Kidney epithelial cell (primary cell): ENCODE measurements at regions not wholly inside any gene's neighbourhood (a gene's known extent, or its start where the extent isn't known, plus 50 kb on each side); places are given as distances from the start of the nearest gene placed in this dataset.

Experiments used
- DNase-seq: peaks from one replicate; pipeline ENCODE4 v3.0.0-alpha.2; 2010; ENCODE audit warnings: low read depth
- H3K27me3 ChIP-seq: 2 replicates; pipeline ENCODE4 v1.6.0; 2011; ENCODE audit warnings: low read length; ENCODE audit not compliant: control insufficient read depth, insufficient read depth
- H3K36me3 ChIP-seq: 2 replicates; pipeline ENCODE4 v1.5.1; 2011; ENCODE audit warnings: low read length; ENCODE audit not compliant: control insufficient read depth, insufficient read depth
- H3K4me3 ChIP-seq: 2 replicates; pipeline ENCODE4 v1.5.1; 2011; ENCODE audit warnings: low read depth, mild to moderate bottlenecking, control low read depth, low read length
- TF ChIP-seq, protein P1 (sequence below): IDR thresholded peaks from 2 replicates; pipeline ENCODE4 v1.5.1; 2011; ENCODE audit warnings: mild to moderate bottlenecking, moderate library complexity, low read length, control low read depth, inconsistent platforms; ENCODE audit not compliant: insufficient read depth, poor library complexity, severe bottlenecking

DNA sequence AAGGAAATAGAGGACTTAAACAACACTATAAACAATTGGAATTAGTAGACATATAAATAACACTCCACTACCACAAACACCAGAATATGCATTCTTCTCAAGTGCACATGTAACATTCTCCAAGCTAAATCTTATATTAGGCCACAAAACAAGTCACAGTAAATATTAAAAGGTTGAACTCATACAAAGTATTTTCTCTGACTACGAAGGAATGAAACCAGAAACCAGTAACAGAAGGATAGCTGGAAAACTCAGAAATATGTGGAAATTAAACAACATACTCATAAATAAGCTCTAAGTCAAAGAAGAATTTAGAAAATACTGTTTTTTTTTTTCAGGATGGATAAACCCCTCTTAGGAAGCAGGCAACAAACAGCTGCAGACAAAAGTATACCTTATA is 77.4 kb upstream of the IGFBP3 start:
- H3K27me3 ChIP-seq = no peaks in the 10 kb centered on the region

DNA sequence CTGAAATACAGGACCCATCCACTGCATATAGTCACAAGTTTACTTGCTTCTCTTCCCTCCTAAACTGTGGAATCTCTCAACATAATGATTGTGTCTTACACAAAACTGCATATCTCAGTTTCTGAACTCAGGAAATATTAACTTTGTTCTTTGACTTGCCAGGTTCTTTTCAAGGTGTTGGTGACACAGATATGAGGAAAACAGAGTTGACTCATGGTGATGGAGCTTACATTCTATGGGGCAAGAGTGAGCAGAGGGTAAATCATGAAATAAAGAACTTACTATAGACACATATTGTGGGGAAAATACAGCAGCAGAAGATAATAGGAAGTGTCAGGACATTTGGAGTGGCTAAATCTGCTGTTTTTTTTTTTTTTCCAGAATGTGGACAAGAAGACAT is 72.5 kb upstream of the IGFBP3 start:
- TF ChIP-seq, protein P1, sequence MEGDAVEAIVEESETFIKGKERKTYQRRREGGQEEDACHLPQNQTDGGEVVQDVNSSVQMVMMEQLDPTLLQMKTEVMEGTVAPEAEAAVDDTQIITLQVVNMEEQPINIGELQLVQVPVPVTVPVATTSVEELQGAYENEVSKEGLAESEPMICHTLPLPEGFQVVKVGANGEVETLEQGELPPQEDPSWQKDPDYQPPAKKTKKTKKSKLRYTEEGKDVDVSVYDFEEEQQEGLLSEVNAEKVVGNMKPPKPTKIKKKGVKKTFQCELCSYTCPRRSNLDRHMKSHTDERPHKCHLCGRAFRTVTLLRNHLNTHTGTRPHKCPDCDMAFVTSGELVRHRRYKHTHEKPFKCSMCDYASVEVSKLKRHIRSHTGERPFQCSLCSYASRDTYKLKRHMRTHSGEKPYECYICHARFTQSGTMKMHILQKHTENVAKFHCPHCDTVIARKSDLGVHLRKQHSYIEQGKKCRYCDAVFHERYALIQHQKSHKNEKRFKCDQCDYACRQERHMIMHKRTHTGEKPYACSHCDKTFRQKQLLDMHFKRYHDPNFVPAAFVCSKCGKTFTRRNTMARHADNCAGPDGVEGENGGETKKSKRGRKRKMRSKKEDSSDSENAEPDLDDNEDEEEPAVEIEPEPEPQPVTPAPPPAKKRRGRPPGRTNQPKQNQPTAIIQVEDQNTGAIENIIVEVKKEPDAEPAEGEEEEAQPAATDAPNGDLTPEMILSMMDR = no peak
- H3K36me3 ChIP-seq = no peaks in the 10 kb centered on the region
- H3K4me3 ChIP-seq = no peak overlapping the region
- DNase-seq = no peak
- no peaks in the 10 kb centered on the region for H3K27me3 ChIP-seq

More for the DNA sequence above, 77.4 kb upstream of the IGFBP3 start:
- TF ChIP-seq, protein P1 = no peak
- Histone ChIP-seq H3K36me3 (no peaks in the 10 kb centered on the region), H3K4me3 (no peak overlapping the region)
- DNase-seq = no peak

DNA sequence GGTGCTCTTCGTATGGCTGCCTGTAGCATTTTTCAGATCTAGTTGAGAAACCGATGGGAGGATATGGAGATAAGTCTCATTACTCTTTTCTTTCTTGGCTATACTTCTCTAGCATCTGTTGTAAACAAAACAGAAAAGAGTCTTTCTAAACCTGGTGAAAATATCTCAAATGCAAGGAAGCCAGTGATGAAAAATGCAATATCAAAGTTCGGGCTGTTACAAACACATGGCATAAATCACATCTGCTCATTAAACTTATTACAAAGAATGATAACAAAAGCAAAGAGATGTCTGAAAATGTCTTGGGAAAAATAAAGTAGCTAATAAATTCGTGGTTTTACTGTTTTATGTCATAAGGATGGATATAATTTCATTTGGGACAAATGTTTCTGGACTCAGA is 71.8 kb upstream of the IGFBP3 start:
- DNase-seq = no peak
- Histone ChIP-seq H3K27me3 (no peaks in the 10 kb centered on the region), H3K4me3 (no peak overlapping the region), H3K36me3 (no peaks in the 10 kb centered on the region)
- TF ChIP-seq, protein P1 = no peak

DNA sequence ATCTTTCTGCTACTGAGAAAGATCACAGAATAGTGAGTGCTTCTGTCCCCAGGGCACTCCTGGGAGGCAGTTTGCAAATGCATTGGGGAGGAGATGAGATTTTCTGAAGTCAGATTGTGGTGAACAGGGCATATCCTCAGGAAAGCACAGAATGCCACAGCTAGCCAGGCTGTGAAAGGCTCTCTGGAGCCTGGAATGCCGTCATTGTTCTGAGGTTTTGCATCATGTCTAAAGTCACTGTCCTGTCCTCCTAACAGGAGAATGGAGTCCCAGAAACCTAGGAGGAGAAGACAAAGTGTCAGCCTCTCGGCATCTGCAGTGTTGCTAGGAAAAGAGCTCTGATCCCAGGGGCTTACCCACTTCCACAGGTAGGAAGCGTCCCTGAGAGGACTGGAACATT is 69.2 kb upstream of the IGFBP3 start:
- TF ChIP-seq, protein P1 = no peak
- H3K36me3 ChIP-seq = no peaks in the 10 kb centered on the region
- H3K27me3 ChIP-seq = no peaks in the 10 kb centered on the region
- no peak overlapping the region for H3K4me3 ChIP-seq
- no peak for DNase-seq

DNA sequence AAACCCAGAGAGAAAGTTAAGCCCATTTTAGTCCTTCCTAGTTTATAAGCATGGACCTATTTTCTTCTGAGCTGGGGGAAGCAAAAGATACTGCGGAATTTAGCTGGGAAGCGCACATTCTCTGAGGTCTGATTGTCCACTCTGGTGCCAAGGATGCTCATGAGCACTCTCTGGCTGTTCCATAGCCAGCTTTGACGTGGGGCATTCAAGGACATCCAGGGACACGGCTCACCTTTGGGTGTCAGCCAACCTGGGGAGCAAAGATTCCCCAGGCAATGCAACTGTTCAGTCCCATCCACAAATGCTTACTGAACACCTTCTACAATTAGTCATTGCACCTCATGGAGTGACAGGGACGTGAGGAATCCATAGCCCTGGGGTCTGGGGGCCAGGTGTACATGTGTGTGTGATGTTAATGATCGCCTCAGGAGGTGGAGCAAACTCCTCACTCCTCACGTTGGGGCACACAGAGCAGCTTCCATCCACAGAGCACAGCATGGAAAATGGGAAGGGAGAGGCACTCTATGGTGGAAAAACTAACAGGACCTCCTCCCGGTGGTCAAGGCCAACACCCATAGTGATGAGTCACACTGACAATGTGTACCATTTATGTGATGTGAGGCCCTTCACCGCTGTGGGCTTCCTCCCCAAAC is 67.5 kb upstream of the IGFBP3 start:
- TF ChIP-seq, protein P1 = no peak
- DNase-seq = no peak
- no peaks in the 10 kb centered on the region for H3K36me3 ChIP-seq

DNA sequence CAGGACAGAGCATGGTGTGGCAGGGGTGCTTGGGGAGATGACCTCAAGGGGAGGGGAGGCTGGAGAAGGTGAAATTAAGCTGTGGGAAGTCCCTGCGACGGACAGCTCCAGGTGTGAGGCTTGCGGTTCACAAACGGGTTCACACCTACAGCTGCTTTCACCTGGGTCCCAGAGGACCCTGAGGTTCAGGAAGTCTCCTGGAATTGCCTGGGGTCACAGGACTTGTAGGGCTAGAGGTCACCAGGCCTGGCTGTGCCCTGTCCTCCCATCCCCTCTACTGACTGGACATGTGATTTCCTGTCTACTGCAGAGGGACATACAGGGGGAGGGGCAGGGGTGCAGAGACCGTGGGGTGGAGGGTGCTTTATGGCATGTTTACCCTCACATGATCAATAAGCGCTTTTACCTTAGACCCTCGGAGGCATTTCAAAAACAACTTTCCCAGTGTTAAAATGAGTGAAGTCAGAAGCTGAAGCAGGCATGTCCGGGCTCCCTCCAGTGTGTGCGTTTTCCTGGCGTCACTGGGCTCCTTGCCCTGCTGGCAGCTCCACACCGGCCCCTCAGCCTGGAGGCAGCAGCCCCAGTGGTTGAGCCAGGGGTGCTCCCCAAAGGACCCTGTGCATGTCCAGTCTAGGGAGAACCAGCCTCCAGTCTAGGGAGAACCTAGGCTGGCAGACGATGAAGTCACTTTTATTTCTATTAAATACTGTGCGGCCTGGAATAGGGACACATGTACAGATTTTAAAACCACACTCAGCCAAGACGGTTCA is 66.6 kb upstream of the IGFBP3 start:
- TF ChIP-seq, protein P1 = no peak
- Histone ChIP-seq H3K27me3 (no peaks in the 10 kb centered on the region), H3K36me3 (no peaks in the 10 kb centered on the region), H3K4me3 (no peak overlapping the region)
- DNase-seq = no peak

More for the DNA sequence above, 67.5 kb upstream of the IGFBP3 start:
- no peaks in the 10 kb centered on the region for H3K27me3 ChIP-seq
- no peak overlapping the region for H3K4me3 ChIP-seq
